ENCODE measurements at regions not wholly inside any gene's neighbourhood (a gene's known extent, or its start where the extent isn't known, plus 50 kb on each side); places are given as distances from the start of the nearest gene placed in this dataset.

DNA sequence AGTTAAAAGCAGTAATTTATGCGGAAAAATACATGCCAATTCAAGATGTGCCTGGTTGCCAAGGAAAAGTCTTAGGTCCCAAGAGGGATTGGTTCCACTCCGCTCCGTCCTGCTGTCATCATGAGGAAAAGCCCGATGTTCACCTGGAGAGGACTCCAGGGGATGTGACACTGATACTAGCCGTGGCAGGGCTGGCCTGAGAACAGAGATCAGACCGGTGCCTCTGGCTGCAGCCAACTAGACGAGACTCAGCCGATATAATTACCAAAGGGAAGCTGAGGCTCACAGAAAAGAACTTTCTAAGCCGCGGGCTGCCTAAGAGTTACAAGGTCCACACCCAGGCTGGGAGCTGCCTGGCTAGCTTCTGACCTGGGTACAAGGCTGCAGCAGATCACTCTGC is 81.3 kb upstream of the UNC5B start:
- no peak for DNase-seq (ENCODE audit: low spot score)
- Histone ChIP-seq H3K4me3 (no peak overlapping the region), H3K9me3 (no peaks in the 10 kb centered on the region), H3K27me3 (replicated peaks; ENCODE audit: insufficient read depth) (no peaks in the 10 kb centered on the region), H3K27ac (no peak overlapping the region), H3K36me3 (no peaks in the 10 kb centered on the region), H3K4me1 (replicated peaks) (peaks cover 4% of the 10 kb centered on the region)
- no peak for TF ChIP-seq POLR2A (IDR thresholded peaks at IDR 0.05)
- TF ChIP-seq, protein P1, sequence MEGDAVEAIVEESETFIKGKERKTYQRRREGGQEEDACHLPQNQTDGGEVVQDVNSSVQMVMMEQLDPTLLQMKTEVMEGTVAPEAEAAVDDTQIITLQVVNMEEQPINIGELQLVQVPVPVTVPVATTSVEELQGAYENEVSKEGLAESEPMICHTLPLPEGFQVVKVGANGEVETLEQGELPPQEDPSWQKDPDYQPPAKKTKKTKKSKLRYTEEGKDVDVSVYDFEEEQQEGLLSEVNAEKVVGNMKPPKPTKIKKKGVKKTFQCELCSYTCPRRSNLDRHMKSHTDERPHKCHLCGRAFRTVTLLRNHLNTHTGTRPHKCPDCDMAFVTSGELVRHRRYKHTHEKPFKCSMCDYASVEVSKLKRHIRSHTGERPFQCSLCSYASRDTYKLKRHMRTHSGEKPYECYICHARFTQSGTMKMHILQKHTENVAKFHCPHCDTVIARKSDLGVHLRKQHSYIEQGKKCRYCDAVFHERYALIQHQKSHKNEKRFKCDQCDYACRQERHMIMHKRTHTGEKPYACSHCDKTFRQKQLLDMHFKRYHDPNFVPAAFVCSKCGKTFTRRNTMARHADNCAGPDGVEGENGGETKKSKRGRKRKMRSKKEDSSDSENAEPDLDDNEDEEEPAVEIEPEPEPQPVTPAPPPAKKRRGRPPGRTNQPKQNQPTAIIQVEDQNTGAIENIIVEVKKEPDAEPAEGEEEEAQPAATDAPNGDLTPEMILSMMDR (IDR thresholded peaks at IDR 0.05), result no peak
- no peak for TF ChIP-seq POLR2AphosphoS5 (IDR thresholded peaks at IDR 0.05)
- intact Hi-C loops (cut with DNase I), result no loop called here
- WGBS, result 95% methylated on average over 10 of the region's 10 CpGs

DNA sequence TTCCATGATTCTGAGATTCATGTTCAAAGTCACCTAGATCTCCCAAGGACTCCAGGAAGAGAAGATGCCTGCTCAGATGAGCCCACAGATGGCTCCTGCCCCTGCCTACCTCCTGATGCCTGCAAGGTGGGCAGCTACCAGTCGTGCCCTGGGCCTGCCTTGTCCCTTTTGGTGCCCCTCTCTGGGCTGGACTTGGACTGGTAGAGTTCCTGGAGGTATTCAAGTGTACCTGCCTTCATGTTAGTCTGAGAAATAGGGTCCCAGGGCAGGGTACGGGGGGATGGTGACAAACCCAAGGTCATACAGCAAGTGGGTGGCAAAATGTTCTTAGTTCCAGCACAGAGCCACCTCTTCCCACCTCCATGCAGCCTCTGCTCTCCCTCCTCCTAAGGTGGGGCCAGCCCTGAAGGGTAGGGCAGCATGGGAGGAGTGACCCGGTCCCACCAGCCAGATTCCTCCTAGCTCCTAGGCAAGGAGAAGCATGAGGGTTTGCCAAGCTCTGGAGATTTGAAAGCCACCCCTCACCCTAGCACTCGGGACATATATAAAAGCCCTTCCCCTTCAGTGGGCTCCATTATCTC is 80.8 kb upstream of the UNC5B start:
- no peaks in the 10 kb centered on the region for H3K9me3 ChIP-seq
- intact Hi-C loops (cut with DNase I), result no loop called here
- no peak overlapping the region for H3K27ac ChIP-seq
- no peaks in the 10 kb centered on the region for H3K27me3 ChIP-seq (replicated peaks; ENCODE audit: insufficient read depth)
- no peaks in the 10 kb centered on the region for H3K36me3 ChIP-seq
- 94% methylated on average over 4 of the region's 4 CpGs for WGBS
- no peak for TF ChIP-seq POLR2AphosphoS5 (IDR thresholded peaks at IDR 0.05)
- TF ChIP-seq, protein P1 (IDR thresholded peaks at IDR 0.05), result no peak
- TF ChIP-seq POLR2A (IDR thresholded peaks at IDR 0.05), result no peak
- no peak for DNase-seq (ENCODE audit: low spot score)
- H3K4me3 ChIP-seq, result no peak overlapping the region
- peaks cover 4% of the 10 kb centered on the region for H3K4me1 ChIP-seq (replicated peaks)

DNA sequence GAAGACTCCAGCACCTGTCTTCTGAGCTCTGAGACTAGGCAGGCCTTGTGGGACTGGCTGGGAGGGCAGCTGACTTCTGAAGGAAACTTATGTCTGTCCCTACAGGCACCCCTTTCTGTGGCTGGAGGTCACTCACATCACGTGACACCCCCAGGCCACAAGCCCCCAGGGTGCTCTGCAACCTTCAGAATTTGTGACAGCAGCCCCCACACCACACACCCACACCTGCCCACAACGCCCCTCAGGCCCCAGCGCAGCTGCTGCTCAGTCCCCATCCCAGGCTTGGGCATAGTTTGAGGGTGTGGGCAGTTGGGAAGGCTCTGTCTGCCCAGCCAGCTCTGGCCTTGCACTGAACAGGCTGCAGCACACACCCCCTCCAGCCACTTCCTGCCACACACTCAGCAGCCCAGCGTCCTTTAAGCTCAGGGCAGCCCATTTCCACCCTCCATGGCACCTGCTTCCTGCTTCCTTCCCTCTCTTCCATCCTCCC is 80.0 kb upstream of the UNC5B start:
- WGBS, result 87% methylated on average over 4 of the region's 4 CpGs
- TF ChIP-seq POLR2A (IDR thresholded peaks at IDR 0.05) (no peak), POLR2AphosphoS5 (IDR thresholded peaks at IDR 0.05) (no peak)
- TF ChIP-seq, protein P1 (IDR thresholded peaks at IDR 0.05), result no peak
- Histone ChIP-seq H3K4me1 (replicated peaks) (peaks cover 4% of the 10 kb centered on the region), H3K36me3 (no peaks in the 10 kb centered on the region), H3K27me3 (replicated peaks; ENCODE audit: insufficient read depth) (no peaks in the 10 kb centered on the region), H3K4me3 (no peak overlapping the region), H3K27ac (no peak overlapping the region), H3K9me3 (no peaks in the 10 kb centered on the region)
- intact Hi-C loops (cut with DNase I), result no loop called here
- no peak for DNase-seq (ENCODE audit: low spot score)

DNA sequence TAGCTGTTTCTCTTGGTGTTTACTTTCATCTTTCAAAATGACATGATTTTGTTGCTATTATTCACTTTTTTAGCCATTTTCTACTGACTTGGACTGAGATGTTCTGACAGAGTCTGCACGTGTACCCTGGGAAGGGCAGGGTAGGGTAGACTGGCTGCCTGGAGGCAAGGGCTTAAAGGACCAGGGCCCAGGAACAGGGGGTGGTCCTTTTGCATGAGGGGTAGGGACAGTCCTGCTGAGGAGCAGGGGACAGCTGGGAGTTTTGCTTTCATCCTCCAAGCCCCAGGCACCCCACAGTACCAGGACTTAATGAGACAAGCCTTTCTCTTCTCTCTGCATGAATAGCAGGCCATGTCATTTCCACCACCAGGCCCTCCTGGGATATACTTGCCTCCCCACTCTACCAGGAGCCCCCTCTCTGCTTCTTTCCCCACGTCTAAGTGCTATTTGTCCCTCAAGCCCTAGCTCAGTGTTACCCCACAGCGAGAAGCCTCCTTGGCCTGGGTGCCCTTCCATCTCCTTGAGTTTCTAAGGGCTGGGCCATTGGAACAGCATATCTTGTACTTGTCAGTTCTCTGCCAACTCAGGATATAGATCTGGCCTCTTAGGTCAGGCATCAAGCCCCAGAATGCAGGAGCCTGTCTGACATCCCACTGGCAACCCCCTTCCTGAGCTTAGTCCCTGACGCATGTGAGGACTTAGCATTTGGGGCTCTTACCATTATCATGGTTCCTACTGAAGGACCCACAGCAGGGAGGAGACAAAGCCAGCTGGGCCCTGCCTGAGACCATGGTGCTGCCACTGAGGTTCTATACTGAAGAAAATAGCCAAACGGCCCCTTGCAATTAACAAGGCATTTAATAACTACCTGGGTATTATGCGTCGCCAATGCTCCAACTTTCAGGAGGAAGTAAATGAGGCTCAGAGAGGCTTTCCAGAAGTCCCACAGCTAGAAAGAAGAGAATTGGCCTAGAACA is 78.4 kb upstream of the UNC5B start:
- no peaks in the 10 kb centered on the region for H3K27me3 ChIP-seq (replicated peaks; ENCODE audit: insufficient read depth)

More for the DNA sequence above, 78.4 kb upstream of the UNC5B start:
- no peaks in the 10 kb centered on the region for H3K9me3 ChIP-seq
- peaks cover 4% of the 10 kb centered on the region for H3K4me1 ChIP-seq (replicated peaks)
- no peaks in the 10 kb centered on the region for H3K36me3 ChIP-seq
- H3K27ac ChIP-seq, result no peak overlapping the region
- H3K4me3 ChIP-seq, result no peak overlapping the region
- TF ChIP-seq, protein P1 (IDR thresholded peaks at IDR 0.05), result no peak
- WGBS, result 95% methylated on average over 7 of the region's 7 CpGs
- no peak for DNase-seq (ENCODE audit: low spot score)
- intact Hi-C loops (cut with DNase I), result no loop called here
